Smooth muscle cell (in vitro differentiated cells): ENCODE measurements at regions not wholly inside any gene's neighbourhood (a gene's known extent, or its start where the extent isn't known, plus 50 kb on each side); places are given as distances from the start of the nearest gene placed in this dataset.

Experiments
- DNase-seq: peaks from one replicate; lab custom pipeline; 2025; ENCODE audit not compliant: unreplicated experiment; lab: John Stamatoyannopoulos, UW
- H2AFZ ChIP-seq: fragments of 200-600 bp; sonication (generic); 2 replicates; pipeline ENCODE4 v1.6.0; 2016; ENCODE audit warnings: antibody characterized with exemption, low read depth, mild to moderate bottlenecking
- H3F3A ChIP-seq: fragments of 200-600 bp; sonication (generic); 2 replicates; pipeline ENCODE4 v1.6.0; 2017; ENCODE audit warnings: antibody characterized with exemption, low read depth
- H3K27ac ChIP-seq: fragments of 200-600 bp; sonication (generic); 2 replicates; pipeline ENCODE4 v1.5.1; 2016; ENCODE audit warnings: low read depth, mild to moderate bottlenecking
- H3K27me3 ChIP-seq: fragments of 200-600 bp; sonication (generic); 2 replicates; pipeline ENCODE4 v1.6.1; 2016; ENCODE audit warnings: low read depth, mild to moderate bottlenecking
- H3K36me3 ChIP-seq: fragments of 200-600 bp; sonication (generic); 2 replicates; pipeline ENCODE4 v1.5.1; 2016; ENCODE audit warnings: low read depth
- H3K4me1 ChIP-seq: fragments of 200-600 bp; sonication (generic); 2 replicates; pipeline ENCODE4 v1.5.1; 2016; ENCODE audit warnings: low read depth
- H3K4me2 ChIP-seq: fragments of 200-600 bp; sonication (generic); 2 replicates; pipeline ENCODE4 v1.6.0; 2016; ENCODE audit warnings: mild to moderate bottlenecking
- H3K4me3 ChIP-seq: fragments of 200-600 bp; sonication (generic); 2 replicates; pipeline ENCODE4 v1.5.1; 2016; ENCODE audit warnings: mild to moderate bottlenecking
- H3K79me2 ChIP-seq: fragments of 200-600 bp; sonication (generic); 2 replicates; pipeline ENCODE4 v1.6.0; 2016; ENCODE audit warnings: low read depth, mild to moderate bottlenecking
- H3K9ac ChIP-seq: fragments of 200-600 bp; sonication (generic); 2 replicates; pipeline ENCODE4 v1.6.0; 2016; ENCODE audit warnings: low read depth
- H3K9me3 ChIP-seq: fragments of 200-600 bp; sonication (generic); replicated peaks from 2 replicates; pipeline ENCODE4 v1.5.1; 2016; ENCODE audit warnings: low read depth
- H4K20me1 ChIP-seq: fragments of 200-600 bp; sonication (generic); 2 replicates; pipeline ENCODE4 v1.6.0; 2016; ENCODE audit warnings: low read depth
- CTCF ChIP-seq: fragments of 200-600 bp; sonication (generic); IDR thresholded peaks from 2 replicates; pipeline ENCODE4 v1.5.1; 2017; ENCODE audit warnings: borderline replicate concordance, mild to moderate bottlenecking, antibody characterized with exemption; ENCODE audit not compliant: insufficient read depth, poor library complexity, severe bottlenecking
- WGBS: methylation state at CpG from one replicate; pipeline ENCODE4 v1.1.7; 2016; ENCODE audit warnings: low lambda C conversion rate; 5-methylcytosine and 5-hydroxymethylcytosine counted together

- Histone ChIP-seq H3F3A (no peaks in the 10 kb centered on the region), H2AFZ (no peak overlapping the region), H3K36me3 (no peaks in the 10 kb centered on the region), H3K9ac (no peak overlapping the region), H3K4me2 (no peak overlapping the region), H3K4me1 (peaks cover 27% of the 10 kb centered on the region), H3K4me3 (no peak overlapping the region), H3K79me2 (no peaks in the 10 kb centered on the region), H3K27ac (no peak overlapping the region), H3K9me3 (no peaks in the 10 kb centered on the region), H3K27me3 (peaks cover 27% of the 10 kb centered on the region), H4K20me1 (no peaks in the 10 kb centered on the region)
- TF ChIP-seq CTCF = no peak
- no peak for DNase-seq
These were observed 672.5 kb downstream of the PRELID2 start for GRCh38 chr5:145162626-145163025.

- Histone ChIP-seq H3K4me3 (no peak overlapping the region), H3F3A (no peaks in the 10 kb centered on the region), H3K27ac (no peak overlapping the region), H2AFZ (no peak overlapping the region), H3K9me3 (no peaks in the 10 kb centered on the region), H3K36me3 (no peaks in the 10 kb centered on the region), H3K27me3 (peaks cover 27% of the 10 kb centered on the region), H4K20me1 (no peaks in the 10 kb centered on the region), H3K4me2 (no peak overlapping the region), H3K4me1 (peaks cover 27% of the 10 kb centered on the region), H3K79me2 (no peaks in the 10 kb centered on the region), H3K9ac (no peak overlapping the region)
- DNase-seq = no peak
- 92% methylated on average over 3 of the region's 3 CpGs for WGBS
- TF ChIP-seq CTCF = no peak
These were observed 673.8 kb downstream of the PRELID2 start for GRCh38 chr5:145161391-145161790.

GRCh38 chr5:145160679-145161078, 674.5 kb downstream of the PRELID2 start:
- Histone ChIP-seq H3K4me1 (peaks cover 27% of the 10 kb centered on the region), H3K27ac (no peak overlapping the region), H2AFZ (no peak overlapping the region), H3K9me3 (no peaks in the 10 kb centered on the region), H3F3A (no peaks in the 10 kb centered on the region), H3K4me3 (no peak overlapping the region), H3K27me3 (peaks cover 27% of the 10 kb centered on the region), H3K4me2 (no peak overlapping the region), H4K20me1 (no peaks in the 10 kb centered on the region), H3K79me2 (no peaks in the 10 kb centered on the region), H3K9ac (no peak overlapping the region), H3K36me3 (no peaks in the 10 kb centered on the region)
- no peak for DNase-seq
- WGBS = 59% methylated on average over 4 of the region's 4 CpGs
- TF ChIP-seq CTCF = no peak

- WGBS = 35% methylated on average over 4 of the region's 4 CpGs
- no peak overlapping the region for H3K9ac ChIP-seq
- H3K4me2 ChIP-seq = peak overlapping the region; percentile 10
- DNase-seq = no peak
- H3K36me3 ChIP-seq = no peaks in the 10 kb centered on the region
- H3K4me3 ChIP-seq = no peak overlapping the region
- no peaks in the 10 kb centered on the region for H3K79me2 ChIP-seq
- H2AFZ ChIP-seq = peak overlapping the region; percentile 49
- H3K4me1 ChIP-seq = peaks cover 27% of the 10 kb centered on the region
- H4K20me1 ChIP-seq = no peaks in the 10 kb centered on the region
- H3K27me3 ChIP-seq = peaks cover 27% of the 10 kb centered on the region
- no peak for TF ChIP-seq CTCF
- no peaks in the 10 kb centered on the region for H3K9me3 ChIP-seq
- no peaks in the 10 kb centered on the region for H3F3A ChIP-seq
- no peak overlapping the region for H3K27ac ChIP-seq
These were observed 676.4 kb downstream of the PRELID2 start for GRCh38 chr5:145158730-145159129.
